Muscle of leg (tissue), 3 donors: ENCODE measurements at regions not wholly inside any gene's neighbourhood (a gene's known extent, or its start where the extent isn't known, plus 50 kb on each side); places are given as distances from the start of the nearest gene placed in this dataset.

Experiments
- DNase-seq: peaks from one replicate; pipeline ENCODE4 v3.0.0; 2013
- H3K27ac ChIP-seq: one replicate; pipeline ENCODE4 v1.5.1; 2013; ENCODE audit warnings: mild to moderate bottlenecking, low read length, control low read depth
- H3K27me3 ChIP-seq: one replicate; pipeline ENCODE4 v1.6.1; 2013; ENCODE audit warnings: low read length; ENCODE audit not compliant: control insufficient read depth, insufficient read depth
- H3K36me3 ChIP-seq: one replicate; pipeline ENCODE4 v1.6.1; 2013; ENCODE audit warnings: low read length; ENCODE audit not compliant: control insufficient read depth, insufficient read depth
- H3K4me1 ChIP-seq: one replicate; pipeline ENCODE4 v1.6.1; 2013; ENCODE audit warnings: low read length; ENCODE audit not compliant: control insufficient read depth, insufficient read depth
- H3K4me3 ChIP-seq: one replicate; pipeline ENCODE4 v1.5.1; 2013; ENCODE audit warnings: low read length, control low read depth
- H3K9me3 ChIP-seq: replicated peaks from 2 replicates; pipeline ENCODE4 v1.6.1; 2013; ENCODE audit warnings: low read depth, low read length; ENCODE audit not compliant: control insufficient read depth
- WGBS: methylation state at CpG from one replicate; pipeline ENCODE4 v1.1.5; 2013; ENCODE audit warnings: missing lambda C conversion rate; ENCODE audit not compliant: insufficient coverage; 5-methylcytosine and 5-hydroxymethylcytosine counted together

DNA sequence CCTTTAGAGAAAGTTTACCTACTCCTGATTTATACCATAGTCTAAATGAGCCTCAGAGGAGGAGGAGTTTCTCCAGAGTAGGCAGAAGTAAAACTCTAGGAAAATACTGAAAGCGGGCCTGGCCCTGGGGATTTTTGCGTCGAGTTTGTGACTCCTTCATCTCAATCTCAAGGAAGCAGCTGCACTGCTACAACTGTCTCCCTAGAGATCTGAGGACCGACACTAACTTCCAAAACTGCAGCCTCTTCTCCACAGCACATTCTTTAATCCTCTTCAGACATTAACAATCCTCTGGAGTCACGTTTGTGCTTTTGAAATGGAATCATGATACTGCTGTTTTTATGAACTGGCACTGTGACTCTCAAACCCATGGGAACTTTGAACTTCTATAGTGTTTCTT lies 281.4 kb downstream of the KCNS3 start:
- H3K27me3 ChIP-seq, result no peaks in the 10 kb centered on the region
- no peak overlapping the region for H3K27ac ChIP-seq
- no peaks in the 10 kb centered on the region for H3K36me3 ChIP-seq
- peak; percentile 56 for DNase-seq
- no peak overlapping the region for H3K4me3 ChIP-seq
- 11% methylated on average over 3 of the region's 5 CpGs for WGBS
- H3K9me3 ChIP-seq, result no peaks in the 10 kb centered on the region
- H3K4me1 ChIP-seq, result peaks cover 11% of the 10 kb centered on the region

DNA sequence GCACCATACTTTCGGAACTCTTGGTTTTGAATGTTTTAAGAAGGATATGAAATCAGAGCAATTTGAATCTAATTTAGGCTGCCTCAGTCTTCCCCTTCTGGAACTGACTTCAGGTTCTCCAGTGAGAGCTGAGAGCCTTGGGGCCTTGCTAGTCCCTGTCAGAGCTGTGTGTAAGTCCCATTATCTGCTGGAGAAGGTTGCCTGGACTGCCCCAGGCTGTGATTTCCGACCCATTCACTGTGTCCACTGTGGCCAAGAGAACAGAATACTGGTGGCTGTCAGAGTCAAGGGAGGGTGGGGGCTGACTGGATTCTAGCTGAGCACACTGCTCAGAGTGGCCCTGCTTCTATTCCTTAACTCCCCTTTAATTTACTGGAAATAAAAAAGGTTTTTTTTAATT lies 278.0 kb downstream of the KCNS3 start:
- WGBS, result 71% methylated on average over 1 of the region's 2 CpGs
- no peaks in the 10 kb centered on the region for H3K36me3 ChIP-seq
- no peak overlapping the region for H3K27ac ChIP-seq
- peaks cover 17% of the 10 kb centered on the region for H3K4me1 ChIP-seq
- H3K9me3 ChIP-seq, result no peaks in the 10 kb centered on the region
- H3K27me3 ChIP-seq, result no peaks in the 10 kb centered on the region
- no peak for DNase-seq
- no peak overlapping the region for H3K4me3 ChIP-seq

DNA sequence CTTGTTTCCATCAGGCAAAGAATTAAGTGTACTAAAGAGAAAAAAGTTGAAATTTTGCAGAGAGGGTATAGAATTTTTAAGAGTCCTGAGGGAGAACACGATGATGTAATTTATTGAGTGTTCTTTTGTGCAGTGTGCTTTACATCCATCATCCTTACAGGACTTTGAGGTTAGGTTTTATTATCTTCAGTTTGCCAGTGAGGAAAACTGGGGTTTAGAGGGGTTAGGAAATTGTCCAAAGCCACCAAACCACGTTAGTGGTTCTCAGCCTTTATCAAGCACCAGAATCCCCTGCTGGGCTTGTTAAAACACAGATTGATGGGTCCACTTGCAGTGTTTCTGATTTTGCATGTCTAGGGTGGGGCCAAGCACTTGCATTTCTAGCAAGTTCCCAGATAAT lies 277.5 kb downstream of the KCNS3 start:
- H3K36me3 ChIP-seq, result no peaks in the 10 kb centered on the region
- no peaks in the 10 kb centered on the region for H3K9me3 ChIP-seq
- WGBS, result 0% methylated on average over 1 of the region's 2 CpGs

DNA sequence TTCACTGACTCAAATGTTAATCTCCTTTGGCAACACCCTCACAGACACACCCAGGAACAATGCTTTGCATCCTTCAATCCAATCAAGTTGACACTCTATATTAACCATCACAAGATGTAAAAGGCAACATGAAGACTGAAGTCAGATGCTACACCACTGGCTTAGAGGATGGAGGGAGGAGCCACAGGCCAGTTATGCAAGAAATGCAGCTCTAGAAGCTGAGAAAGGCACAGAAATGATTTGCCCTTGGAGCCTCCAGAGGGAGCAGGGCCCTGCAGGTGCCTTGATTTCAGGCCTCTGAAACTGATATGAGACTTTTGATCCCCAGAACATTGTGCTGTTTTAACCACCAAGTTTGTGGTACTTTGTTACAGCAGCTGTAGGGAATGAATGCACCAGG lies 276.3 kb downstream of the KCNS3 start:
- H3K4me1 ChIP-seq, result peaks cover 15% of the 10 kb centered on the region
- no peak overlapping the region for H3K27ac ChIP-seq
- H3K9me3 ChIP-seq, result no peaks in the 10 kb centered on the region
- DNase-seq, result no peak
- no peaks in the 10 kb centered on the region for H3K36me3 ChIP-seq
- no peaks in the 10 kb centered on the region for H3K27me3 ChIP-seq
- no peak overlapping the region for H3K4me3 ChIP-seq

More for the DNA sequence above, 277.5 kb downstream of the KCNS3 start:
- no peak overlapping the region for H3K27ac ChIP-seq
- H3K4me3 ChIP-seq, result no peak overlapping the region
- no peak for DNase-seq
- H3K4me1 ChIP-seq, result peaks cover 17% of the 10 kb centered on the region
- H3K27me3 ChIP-seq, result no peaks in the 10 kb centered on the region

DNA sequence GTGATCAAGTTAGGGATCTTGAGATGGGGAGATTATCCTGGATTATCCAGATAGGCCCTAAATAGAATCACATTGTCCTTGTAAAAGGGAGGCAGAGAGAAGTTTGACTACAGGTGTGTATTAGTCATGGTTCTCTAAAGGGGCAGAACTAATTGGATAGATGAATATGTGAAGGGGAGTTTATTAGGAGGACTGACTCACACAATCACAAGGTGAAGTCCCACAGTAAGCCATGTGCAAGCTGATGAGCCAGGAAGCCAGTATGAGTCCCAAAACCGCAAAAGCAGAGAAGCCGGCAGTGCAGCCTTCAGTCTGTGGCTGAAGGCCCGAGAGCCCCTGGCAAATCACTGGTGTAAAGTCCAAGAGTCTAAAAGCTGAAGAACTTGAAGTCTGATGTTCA lies 275.8 kb downstream of the KCNS3 start:
- no peak for DNase-seq
- Histone ChIP-seq H3K27me3 (no peaks in the 10 kb centered on the region), H3K4me1 (peaks cover 10% of the 10 kb centered on the region), H3K9me3 (no peaks in the 10 kb centered on the region), H3K4me3 (no peak overlapping the region), H3K36me3 (no peaks in the 10 kb centered on the region), H3K27ac (no peak overlapping the region)
- 76% methylated on average over 3 of the region's 3 CpGs for WGBS

DNA sequence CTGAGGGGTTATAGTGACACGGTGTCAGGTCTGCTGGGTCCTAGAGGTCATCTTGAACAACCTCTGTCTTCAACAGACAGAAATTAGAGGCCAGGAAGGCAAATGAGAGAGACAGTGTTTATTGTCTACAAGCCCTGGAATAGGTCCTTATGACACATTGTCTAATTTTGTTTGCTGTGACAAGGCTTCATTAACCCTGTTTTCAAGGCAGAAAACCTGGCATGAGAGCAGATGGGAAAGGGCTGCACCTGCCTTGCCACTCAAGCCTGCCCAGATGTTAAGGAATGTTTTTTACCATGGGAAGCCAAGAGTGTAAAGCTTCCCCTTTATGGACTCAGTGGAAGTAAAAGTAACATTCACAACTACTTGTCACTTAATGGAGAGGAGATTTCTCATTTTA lies 275.3 kb downstream of the KCNS3 start:
- no peak overlapping the region for H3K4me3 ChIP-seq
- 80% methylated on average over 1 of the region's 1 CpG for WGBS

DNA sequence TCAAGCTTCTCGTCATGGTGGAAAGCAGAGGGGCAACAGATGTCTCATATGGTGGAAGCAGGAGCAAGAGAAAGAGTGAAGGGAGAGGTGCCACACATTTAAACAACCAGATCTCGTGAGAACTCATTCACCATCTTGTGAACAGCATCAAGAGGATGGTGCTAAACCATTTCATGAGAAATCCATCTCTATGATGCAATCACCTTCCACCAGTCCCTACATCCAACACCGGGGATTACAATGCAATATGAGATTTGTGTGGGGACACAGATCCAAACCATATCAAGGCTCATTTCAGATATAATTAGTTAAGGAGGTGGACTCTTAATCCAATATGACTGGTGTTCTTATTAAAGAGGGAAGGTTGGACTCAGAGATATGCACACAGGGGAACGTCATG lies 272.8 kb downstream of the KCNS3 start:
- Histone ChIP-seq H3K9me3 (no peaks in the 10 kb centered on the region), H3K36me3 (no peaks in the 10 kb centered on the region), H3K4me3 (no peak overlapping the region), H3K27me3 (no peaks in the 10 kb centered on the region), H3K4me1 (peaks cover 9% of the 10 kb centered on the region), H3K27ac (no peak overlapping the region)
- WGBS, result 88% methylated on average over 1 of the region's 4 CpGs
- no peak for DNase-seq

More for the DNA sequence above, 275.3 kb downstream of the KCNS3 start:
- no peak overlapping the region for H3K27ac ChIP-seq
- no peaks in the 10 kb centered on the region for H3K27me3 ChIP-seq
- H3K9me3 ChIP-seq, result no peaks in the 10 kb centered on the region
- H3K36me3 ChIP-seq, result no peaks in the 10 kb centered on the region
- peaks cover 9% of the 10 kb centered on the region for H3K4me1 ChIP-seq
- peak; percentile 21 for DNase-seq

DNA sequence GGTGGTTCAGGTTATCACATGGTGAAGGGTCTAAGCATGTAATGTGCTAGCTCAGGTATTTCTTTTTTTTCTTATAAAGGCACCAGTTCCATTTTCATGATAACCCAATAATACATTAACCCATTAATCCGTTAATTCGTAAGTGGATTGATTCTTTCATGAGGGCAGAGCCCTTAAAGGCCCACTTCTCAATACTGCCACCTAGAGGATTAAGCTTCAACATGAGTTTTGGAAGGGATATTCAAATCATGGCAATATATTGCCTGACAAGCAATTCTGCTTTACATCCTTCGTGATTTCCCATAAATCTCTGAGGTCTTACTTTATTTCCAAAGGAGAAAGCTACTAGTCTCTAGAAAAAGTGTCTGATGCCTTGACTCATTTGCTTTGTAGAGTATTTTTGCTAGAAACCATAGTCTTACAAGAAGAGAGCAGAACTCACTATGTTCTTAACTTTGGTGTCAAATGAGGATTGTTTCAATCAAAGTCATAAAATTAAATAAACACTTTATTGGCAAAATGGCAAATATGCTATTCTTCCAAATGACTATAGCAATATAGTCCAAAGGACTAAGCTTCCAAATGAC lies 271.3 kb downstream of the KCNS3 start:
- DNase-seq, result peak; percentile 54
- no CpG with 5 or more reads among the region's 3 CpGs for WGBS

DNA sequence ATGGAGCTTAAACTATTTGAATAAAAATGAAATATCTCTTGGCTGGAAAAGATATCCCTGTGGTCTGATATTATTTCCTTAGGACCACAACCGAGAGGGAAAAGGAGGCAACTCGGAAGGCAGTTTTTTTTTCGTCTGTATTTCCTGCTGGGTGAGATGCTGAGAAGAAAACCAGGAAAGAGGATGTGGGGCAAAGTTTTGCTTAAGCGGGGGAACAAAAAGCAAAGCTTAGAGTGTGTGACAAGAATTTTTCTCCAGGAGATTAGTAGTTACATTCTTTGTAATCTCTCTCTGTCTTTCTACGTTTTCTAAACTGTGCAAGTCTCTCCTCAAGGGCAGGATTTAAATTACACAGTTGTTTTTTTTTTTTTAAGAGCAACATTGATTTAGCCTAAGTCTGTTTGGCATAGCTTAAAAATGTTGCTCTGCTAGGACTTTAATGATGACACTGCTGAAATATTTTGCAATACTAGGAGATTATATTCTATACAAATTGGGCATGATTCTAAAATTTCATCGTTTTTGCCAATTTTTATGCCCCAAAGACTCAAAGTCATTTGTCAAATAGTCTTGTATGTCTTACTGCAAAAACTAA lies 258.5 kb downstream of the KCNS3 start:
- DNase-seq, result peak; percentile 25
- Histone ChIP-seq H3K4me3 (no peak overlapping the region), H3K4me1 (no peaks in the 10 kb centered on the region), H3K36me3 (no peaks in the 10 kb centered on the region), H3K9me3 (no peaks in the 10 kb centered on the region), H3K27me3 (no peaks in the 10 kb centered on the region), H3K27ac (no peak overlapping the region)
- WGBS, result 21% methylated on average over 2 of the region's 6 CpGs

More for the DNA sequence above, 271.3 kb downstream of the KCNS3 start:
- Histone ChIP-seq H3K4me3 (no peak overlapping the region), H3K27me3 (no peaks in the 10 kb centered on the region), H3K36me3 (no peaks in the 10 kb centered on the region), H3K9me3 (no peaks in the 10 kb centered on the region), H3K27ac (no peak overlapping the region), H3K4me1 (peaks cover 7% of the 10 kb centered on the region)

DNA sequence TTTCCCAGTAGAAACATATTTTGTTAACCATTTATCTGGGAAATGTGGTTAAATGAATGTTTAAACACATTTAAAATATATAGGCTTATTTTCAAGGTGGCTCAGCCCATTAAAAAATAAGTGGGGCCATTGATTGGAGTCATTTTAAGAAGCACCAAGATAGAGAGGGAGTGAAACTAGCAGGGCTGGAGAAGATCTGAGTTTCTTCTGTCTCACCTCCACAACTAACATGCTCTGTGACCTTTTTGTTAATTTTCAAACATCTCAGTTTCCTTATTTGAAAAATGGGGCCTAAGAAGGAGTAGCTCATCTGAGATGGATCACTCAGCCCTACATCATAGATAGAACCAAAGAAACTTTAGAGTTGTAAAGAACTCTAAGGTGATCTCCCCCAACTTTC lies 254.8 kb downstream of the KCNS3 start:
- H3K36me3 ChIP-seq, result no peaks in the 10 kb centered on the region
- no peaks in the 10 kb centered on the region for H3K4me1 ChIP-seq
- H3K4me3 ChIP-seq, result no peak overlapping the region
- H3K27me3 ChIP-seq, result no peaks in the 10 kb centered on the region
- no peaks in the 10 kb centered on the region for H3K9me3 ChIP-seq
- no peak for DNase-seq
- H3K27ac ChIP-seq, result no peak overlapping the region

DNA sequence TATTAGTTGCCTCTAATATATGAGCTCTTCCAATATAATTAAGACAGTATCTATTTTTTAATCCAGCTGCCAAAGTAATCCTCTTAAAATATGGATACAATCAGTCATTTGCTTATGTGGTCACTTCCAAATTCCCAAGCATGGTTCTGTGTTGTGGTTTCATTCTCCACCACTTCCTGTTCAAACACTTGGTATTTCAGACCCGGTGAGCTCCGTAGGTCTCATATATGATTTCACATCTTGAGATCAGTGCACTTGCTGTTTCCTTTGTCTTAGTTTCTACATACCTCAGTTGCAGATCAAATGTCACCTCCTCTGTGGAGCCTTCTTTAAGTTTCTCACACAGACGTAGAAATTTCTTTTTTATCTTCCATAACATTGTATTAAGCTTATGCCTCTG lies 254.2 kb downstream of the KCNS3 start:
- H3K36me3 ChIP-seq, result no peaks in the 10 kb centered on the region
- 69% methylated on average over 2 of the region's 3 CpGs for WGBS
- H3K9me3 ChIP-seq, result no peaks in the 10 kb centered on the region
- H3K4me1 ChIP-seq, result no peaks in the 10 kb centered on the region
- no peak for DNase-seq
- H3K27me3 ChIP-seq, result no peaks in the 10 kb centered on the region
- H3K27ac ChIP-seq, result no peak overlapping the region
- H3K4me3 ChIP-seq, result no peak overlapping the region
